Caco-2 (cell line): ENCODE measurements at regions not wholly inside any gene's neighbourhood (a gene's known extent, or its start where the extent isn't known, plus 50 kb on each side); places are given as distances from the start of the nearest gene placed in this dataset.
A peak's percentile ranks its signal among the peaks of the same experiment; 100 is the strongest.

ENCODE experiments used
- BruUV-seq: library from RNA; stranded (reverse); fragments of 400-500 nt; replicated peaks from 2 replicates; lab custom pipeline; 2021; lab: Mats Ljungman, UMichigan
- CTCF ChIA-PET: fragments of 300-600 bp; sonication (Branson Sonifier 250); formaldehyde crosslinking; loops from one replicate; lab custom pipeline; 2022; ENCODE audit warnings: antibody characterized with exemption; lab: Charles Lee
- POLR2A ChIA-PET: fragments of 300-600 bp; sonication (Branson Sonifier 250); formaldehyde crosslinking; loops from one replicate; lab custom pipeline; 2022; ENCODE audit warnings: antibody characterized with exemption; lab: Charles Lee
- DNase-seq, 2 experiments: peaks; one replicate each; pipeline versions ENCODE4 v3.0.0 to v3.0.0-alpha.2; 2020 to 2022
- H3K27me3 ChIP-seq: replicated peaks from 2 replicates; pipeline ENCODE4 v1.6.0; 2011; ENCODE audit warnings: low read length; ENCODE audit not compliant: control insufficient read depth, insufficient read depth
- H3K36me3 ChIP-seq: 2 replicates; pipeline ENCODE4 v1.5.1; 2011; ENCODE audit warnings: low read length; ENCODE audit not compliant: control insufficient read depth, insufficient read depth
- H3K4me1 ChIP-seq: fragments of 250-450 bp; sonication (Bioruptor Pico); 2 replicates; pipeline ENCODE4 v1.5.1; 2020; ENCODE audit warnings: mild to moderate bottlenecking
- H3K4me3 ChIP-seq: 2 replicates; pipeline ENCODE4 v1.5.1; 2011; ENCODE audit warnings: low read depth, mild to moderate bottlenecking, control low read depth, low read length
- H3K9me3 ChIP-seq: fragments of 250-450 bp; sonication (Bioruptor Pico); 2 replicates; pipeline ENCODE4 v1.5.1; 2020; ENCODE audit warnings: mild to moderate bottlenecking, moderate library complexity
- H3K27ac Mint-ChIP-seq: one replicate; pipeline ENCODE4 v1.8.0; 2022; ENCODE audit warnings: mixed read lengths; ENCODE audit not compliant: unreplicated experiment
- H3K27me3 Mint-ChIP-seq: one replicate; pipeline ENCODE4 v1.8.0; 2022; ENCODE audit warnings: mixed read lengths; ENCODE audit not compliant: insufficient read depth, unreplicated experiment
- H3K36me3 Mint-ChIP-seq: one replicate; pipeline ENCODE4 v1.8.0; 2022; ENCODE audit warnings: mild to moderate bottlenecking, mixed read lengths; ENCODE audit not compliant: insufficient read depth, unreplicated experiment
- H3K4me1 Mint-ChIP-seq: one replicate; pipeline ENCODE4 v1.8.0; 2022; ENCODE audit warnings: low read depth, mixed read lengths; ENCODE audit not compliant: unreplicated experiment
- H3K4me3 Mint-ChIP-seq: one replicate; pipeline ENCODE4 v1.8.0; 2022; ENCODE audit warnings: mild to moderate bottlenecking, moderate library complexity, mixed read lengths; ENCODE audit not compliant: unreplicated experiment
- H3K9me3 Mint-ChIP-seq: one replicate; pipeline ENCODE4 v1.8.0; 2022; ENCODE audit warnings: mixed read lengths; ENCODE audit not compliant: unreplicated experiment
- CTCF ChIP-seq, 2 experiments: fragments of 200-600 bp in 1 of 2; IDR thresholded peaks; 1 replicate in 1 of 2; 2 replicates in 1 of 2; pipeline versions ENCODE4 v1.5.1 to v1.8.0; 2011 to 2022; ENCODE audit warnings: antibody characterized with exemption in 1 of 2, control low read depth in 1 of 2, inconsistent platforms in 1 of 2, low read depth in 1 of 2, low read length in 1 of 2, mild to moderate bottlenecking in 1 of 2, moderate library complexity in 1 of 2; ENCODE audit not compliant: insufficient read depth in 1 of 2, severe bottlenecking in 1 of 2, unreplicated experiment in 1 of 2
- intact Hi-C: fragments of 100-400 bp; cut with micrococcal nuclease; formaldehyde crosslinking; loops from one replicate; pipeline ENCODE4 v1.10.0; 2022; ENCODE audit not compliant: unreplicated experiment

DNA sequence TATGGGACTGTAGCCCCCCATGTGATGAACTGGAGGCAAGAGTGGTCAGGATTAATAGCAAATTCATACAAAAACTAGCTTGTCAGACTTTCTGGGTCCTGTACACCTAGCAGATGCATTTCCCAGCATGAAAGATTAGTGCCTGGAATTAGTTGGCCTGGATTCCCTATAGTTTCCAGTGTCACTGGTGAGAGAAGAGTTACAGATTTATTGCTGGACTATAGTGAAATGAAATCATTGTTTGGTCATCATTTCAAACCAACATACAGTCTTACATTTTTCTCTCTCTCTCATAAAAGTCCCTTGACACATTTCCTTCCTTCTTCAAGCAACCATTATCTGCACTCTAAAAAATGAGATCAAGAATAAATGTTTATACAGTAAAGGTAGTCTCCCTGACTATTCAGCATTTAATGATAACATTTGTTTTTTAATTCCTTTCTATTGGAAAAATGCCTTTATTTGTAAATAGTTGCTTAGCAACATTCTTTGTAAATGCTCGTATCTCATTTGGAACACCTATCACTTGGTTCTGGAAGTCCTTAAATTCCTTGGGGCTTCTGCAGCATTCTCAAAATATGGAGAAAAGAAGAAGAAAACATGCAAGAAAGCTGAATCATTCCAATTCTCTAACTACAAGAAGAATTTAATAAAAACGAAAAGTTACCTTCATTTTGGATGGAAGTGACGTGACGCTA lies 144.4 kb downstream of the MREG start:
- Histone ChIP-seq H3K27me3 (no peaks in the 10 kb centered on the region), H3K9me3 (no peaks in the 10 kb centered on the region; the same call in 1 of the 2 replicates), H3K36me3 (no peaks in the 10 kb centered on the region), H3K4me3 (no peak overlapping the region), H3K4me1 (peaks cover 14% of the 10 kb centered on the region)
- Mint-ChIP-seq H3K4me1 (peaks cover 35% of the 10 kb centered on the region), H3K4me3 (no peak overlapping the region), H3K27me3 (no peaks in the 10 kb centered on the region), H3K27ac (peak overlapping the region; percentile 99), H3K9me3 (peaks cover 27% of the 10 kb centered on the region), H3K36me3 (no peaks in the 10 kb centered on the region)
- TF ChIP-seq CTCF (IDR thresholded peaks at IDR 0.05; ENCODE audit: insufficient read depth in 1 of 2, low read depth in 1 of 2, low read length in 1 of 2, severe bottlenecking in 1 of 2, unreplicated experiment in 1 of 2): no peak
- ChIA-PET POLR2A (no interaction called here), CTCF (interaction anchor here (0.6 kb wide), 1 partner anchor 414 kb away, joined by 3 read pairs; no protein-coding TSS in a partner anchor)
- intact Hi-C loops: no loop called here
- no TSS peak for BruUV-seq
- no peak for DNase-seq

DNA sequence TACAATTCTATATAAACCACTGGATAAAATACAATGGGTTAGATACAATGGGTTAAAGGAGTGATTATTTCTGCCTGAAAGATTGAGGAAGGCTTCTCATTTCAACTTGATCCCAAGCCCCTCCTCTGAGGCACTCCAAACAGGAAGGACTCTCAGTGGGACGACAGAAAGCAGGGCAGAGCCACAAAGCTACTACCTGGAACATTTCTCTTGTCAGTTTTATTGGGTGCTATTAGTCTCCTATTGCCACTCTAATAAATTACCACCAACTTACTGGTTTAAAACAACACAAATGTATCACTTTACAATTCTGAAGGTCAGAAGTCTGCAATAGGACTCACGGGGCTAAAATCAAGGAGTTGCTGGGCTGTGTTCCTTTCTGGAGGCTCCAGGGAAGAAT lies 146.7 kb downstream of the MREG start:
- H3K9me3 ChIP-seq: no peaks in the 10 kb centered on the region
- no peak for TF ChIP-seq CTCF (IDR thresholded peaks at IDR 0.05; ENCODE audit: insufficient read depth in 1 of 2, low read depth in 1 of 2, low read length in 1 of 2, severe bottlenecking in 1 of 2, unreplicated experiment in 1 of 2)
- Mint-ChIP-seq H3K9me3 (peaks cover 22% of the 10 kb centered on the region), H3K27me3 (no peaks in the 10 kb centered on the region), H3K27ac (no peak overlapping the region), H3K36me3 (no peaks in the 10 kb centered on the region), H3K4me1 (peaks cover 24% of the 10 kb centered on the region), H3K4me3 (no peak overlapping the region)
- no peak overlapping the region for H3K4me3 ChIP-seq
- ChIA-PET CTCF (no interaction called here), POLR2A (no interaction called here)
- no peaks in the 10 kb centered on the region for H3K27me3 ChIP-seq
- intact Hi-C loops: no loop called here
- DNase-seq: no peak
- BruUV-seq: no TSS peak
- no peaks in the 10 kb centered on the region for H3K36me3 ChIP-seq
- peaks cover 14% of the 10 kb centered on the region for H3K4me1 ChIP-seq

DNA sequence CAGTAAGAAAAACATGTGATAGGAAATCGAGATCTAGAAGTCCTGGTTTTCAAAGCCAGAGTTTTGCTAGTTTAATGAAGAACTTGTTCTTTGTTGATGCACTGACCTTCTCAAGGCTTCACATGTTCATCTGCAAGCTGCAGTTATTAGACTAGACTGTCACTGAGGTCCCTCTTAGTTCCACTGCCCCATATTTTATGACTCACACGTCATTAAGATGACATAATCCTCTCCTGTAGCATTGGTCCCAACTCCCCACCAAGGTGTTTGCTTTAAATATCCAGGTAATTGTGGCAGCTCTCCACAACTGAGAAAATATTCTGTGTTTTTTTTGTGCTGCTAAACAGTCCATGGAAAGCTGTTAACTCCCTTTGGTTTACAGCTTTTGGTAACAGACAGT lies 149.7 kb downstream of the MREG start:
- Histone ChIP-seq H3K4me1 (no peaks in the 10 kb centered on the region), H3K36me3 (no peaks in the 10 kb centered on the region), H3K4me3 (no peak overlapping the region), H3K9me3 (no peaks in the 10 kb centered on the region), H3K27me3 (no peaks in the 10 kb centered on the region)
- no peaks in the 10 kb centered on the region for H3K4me1 Mint-ChIP-seq
- intact Hi-C loops: no loop called here
- peaks cover 10% of the 10 kb centered on the region for H3K9me3 Mint-ChIP-seq
- TF ChIP-seq CTCF (IDR thresholded peaks at IDR 0.05; ENCODE audit: insufficient read depth in 1 of 2, low read depth in 1 of 2, low read length in 1 of 2, severe bottlenecking in 1 of 2, unreplicated experiment in 1 of 2): no peak
- DNase-seq: no peak
- H3K36me3 Mint-ChIP-seq: no peaks in the 10 kb centered on the region
- BruUV-seq: no TSS peak
- no peak overlapping the region for H3K27ac Mint-ChIP-seq
- H3K4me3 Mint-ChIP-seq: no peak overlapping the region
- no peaks in the 10 kb centered on the region for H3K27me3 Mint-ChIP-seq
- ChIA-PET CTCF (no interaction called here), POLR2A (no interaction called here)
